GM23248 (cell line): ENCODE measurements at regions not wholly inside any gene's neighbourhood (a gene's known extent, or its start where the extent isn't known, plus 50 kb on each side); places are given as distances from the start of the nearest gene placed in this dataset.

Source experiments
- DNase-seq: peaks from one replicate; pipeline ENCODE4 v3.0.0-alpha.2; 2015
- H2AFZ ChIP-seq: fragments of 200-600 bp; sonication (generic); 2 replicates; pipeline ENCODE4 v1.6.1; 2016; ENCODE audit warnings: antibody characterized with exemption
- H3F3A ChIP-seq: fragments of 200-600 bp; sonication (generic); 2 replicates; pipeline ENCODE4 v1.6.1; 2016; ENCODE audit warnings: mild to moderate bottlenecking, antibody characterized with exemption, mixed run types; ENCODE audit not compliant: insufficient read depth
- H3K27ac ChIP-seq: fragments of 200-600 bp; sonication (generic); 2 replicates; pipeline ENCODE4 v1.5.1; 2016; ENCODE audit warnings: mild to moderate bottlenecking
- H3K27me3 ChIP-seq: fragments of 200-600 bp; sonication (generic); replicated peaks from 2 replicates; pipeline ENCODE4 v1.6.1; 2016; ENCODE audit warnings: mild to moderate bottlenecking; ENCODE audit not compliant: insufficient read depth
- H3K36me3 ChIP-seq: fragments of 200-600 bp; sonication (generic); 2 replicates; pipeline ENCODE4 v1.6.1; 2016; ENCODE audit warnings: low read depth, mild to moderate bottlenecking
- H3K4me1 ChIP-seq: fragments of 200-600 bp; sonication (generic); 2 replicates; pipeline ENCODE4 v1.6.1; 2016; ENCODE audit warnings: mild to moderate bottlenecking; ENCODE audit not compliant: insufficient read depth
- H3K4me2 ChIP-seq: fragments of 200-600 bp; sonication (generic); one replicate; pipeline ENCODE4 v1.6.1; 2016; ENCODE audit warnings: mild to moderate bottlenecking; ENCODE audit not compliant: unreplicated experiment
- H3K4me3 ChIP-seq: fragments of 200-600 bp; sonication (generic); 2 replicates; pipeline ENCODE4 v1.5.1; 2016; ENCODE audit warnings: mild to moderate bottlenecking
- H3K79me2 ChIP-seq: fragments of 200-600 bp; sonication (generic); 2 replicates; pipeline ENCODE4 v1.6.1; 2016; ENCODE audit warnings: mild to moderate bottlenecking; ENCODE audit not compliant: insufficient read depth
- H3K9ac ChIP-seq: fragments of 200-600 bp; sonication (generic); 2 replicates; pipeline ENCODE4 v1.6.1; 2016; ENCODE audit warnings: mild to moderate bottlenecking
- H3K9me2 ChIP-seq: fragments of 200-600 bp; sonication (generic); 2 replicates; pipeline ENCODE4 v1.6.1; 2016; ENCODE audit warnings: mixed run types, mild to moderate bottlenecking, moderate library complexity; ENCODE audit not compliant: insufficient read depth
- H3K9me3 ChIP-seq: fragments of 200-600 bp; sonication (generic); one replicate; pipeline ENCODE4 v1.6.1; 2017; ENCODE audit warnings: low read depth
- H4K20me1 ChIP-seq: fragments of 200-600 bp; sonication (generic); 2 replicates; pipeline ENCODE4 v1.6.0; 2016; ENCODE audit not compliant: insufficient read depth
- EZH2 ChIP-seq: fragments of 200-600 bp; sonication (generic); IDR thresholded peaks from 2 replicates; pipeline ENCODE4 v1.6.1; 2018; ENCODE audit warnings: antibody characterized with exemption, mild to moderate bottlenecking; ENCODE audit not compliant: insufficient read depth, poor library complexity, severe bottlenecking
- EZH2phosphoT487 ChIP-seq: fragments of 200-600 bp; sonication (generic); IDR thresholded peaks from 2 replicates; pipeline ENCODE4 v1.6.1; 2018; ENCODE audit warnings: antibody characterized with exemption, moderate library complexity, mild to moderate bottlenecking, low read depth; ENCODE audit not compliant: insufficient read depth
- WGBS, 2 experiments: methylation state at CpG; one replicate each; pipeline ENCODE4 v1.1.6; 2015 to 2017; ENCODE audit warnings: low lambda C conversion rate in 2 of 2, low coverage in 1 of 2; ENCODE audit errors: missing lambda C conversion rate in 2 of 2; 5-methylcytosine and 5-hydroxymethylcytosine counted together
- in situ Hi-C: fragments of 300-500 bp; cut with MboI; formaldehyde crosslinking; loops from 2 replicates; pipeline ENCODE4 v1.15.0; 2020

- H3K27ac ChIP-seq, result no peak overlapping the region
- no peaks in the 10 kb centered on the region for H3K4me1 ChIP-seq
- no peak for DNase-seq
- in situ Hi-C loops, result no loop called here
- 10 to 19% methylated on average over 7 of the region's 7 CpGs for WGBS, 2 experiments
- no peaks in the 10 kb centered on the region for H3K9me2 ChIP-seq
- no peak overlapping the region for H3K9ac ChIP-seq
- TF ChIP-seq EZH2phosphoT487 (no peak), EZH2 (no peak)
- no peaks in the 10 kb centered on the region for H3K79me2 ChIP-seq
- no peak overlapping the region for H3K4me3 ChIP-seq
- no peak overlapping the region for H3K4me2 ChIP-seq
- H3F3A ChIP-seq, result no peaks in the 10 kb centered on the region
- peaks cover 70% of the 10 kb centered on the region for H3K27me3 ChIP-seq
- no peaks in the 10 kb centered on the region for H3K36me3 ChIP-seq
- H3K9me3 ChIP-seq, result no peaks in the 10 kb centered on the region
- H2AFZ ChIP-seq, result no peak overlapping the region
- H4K20me1 ChIP-seq, result no peaks in the 10 kb centered on the region
Measured at GRCh38 chr20:62553838-62554161, 78.0 kb upstream of the GATA5 start.

GRCh38 chr20:62554214-62554897, 78.6 kb upstream of the GATA5 start:
- H2AFZ ChIP-seq, result no peak overlapping the region
- H3K36me3 ChIP-seq, result no peaks in the 10 kb centered on the region
- H3K27ac ChIP-seq, result no peak overlapping the region
- TF ChIP-seq EZH2 (no peak), EZH2phosphoT487 (no peak)
- H3K79me2 ChIP-seq, result no peaks in the 10 kb centered on the region
- no peaks in the 10 kb centered on the region for H3K9me2 ChIP-seq
- H3K4me2 ChIP-seq, result no peak overlapping the region
- no peaks in the 10 kb centered on the region for H4K20me1 ChIP-seq
- no peaks in the 10 kb centered on the region for H3F3A ChIP-seq
- peaks cover 75% of the 10 kb centered on the region for H3K27me3 ChIP-seq
- H3K4me1 ChIP-seq, result no peaks in the 10 kb centered on the region
- DNase-seq, result no peak
- WGBS, 2 experiments, result 18 to 20% methylated on average over 27 to 35 of the region's 35 CpGs
- H3K4me3 ChIP-seq, result no peak overlapping the region
- in situ Hi-C loops, result no loop called here
- H3K9ac ChIP-seq, result no peak overlapping the region
- no peaks in the 10 kb centered on the region for H3K9me3 ChIP-seq

- Histone ChIP-seq H3K9me2 (no peaks in the 10 kb centered on the region), H3K4me1 (no peaks in the 10 kb centered on the region), H3K9me3 (no peaks in the 10 kb centered on the region), H3K4me3 (no peak overlapping the region), H4K20me1 (no peaks in the 10 kb centered on the region), H3K79me2 (no peaks in the 10 kb centered on the region), H3K4me2 (no peak overlapping the region), H3F3A (no peaks in the 10 kb centered on the region), H3K27ac (no peak overlapping the region), H3K36me3 (no peaks in the 10 kb centered on the region), H2AFZ (no peak overlapping the region), H3K27me3 (peaks cover 82% of the 10 kb centered on the region), H3K9ac (no peak overlapping the region)
- TF ChIP-seq EZH2 (no peak), EZH2phosphoT487 (no peak)
- in situ Hi-C loops, result no loop called here
- no peak for DNase-seq
- 60 to 74% methylated on average over 24 to 27 of the region's 27 CpGs for WGBS, 2 experiments
Measured at GRCh38 chr20:62554898-62555641, 79.3 kb upstream of the GATA5 start.

DNA sequence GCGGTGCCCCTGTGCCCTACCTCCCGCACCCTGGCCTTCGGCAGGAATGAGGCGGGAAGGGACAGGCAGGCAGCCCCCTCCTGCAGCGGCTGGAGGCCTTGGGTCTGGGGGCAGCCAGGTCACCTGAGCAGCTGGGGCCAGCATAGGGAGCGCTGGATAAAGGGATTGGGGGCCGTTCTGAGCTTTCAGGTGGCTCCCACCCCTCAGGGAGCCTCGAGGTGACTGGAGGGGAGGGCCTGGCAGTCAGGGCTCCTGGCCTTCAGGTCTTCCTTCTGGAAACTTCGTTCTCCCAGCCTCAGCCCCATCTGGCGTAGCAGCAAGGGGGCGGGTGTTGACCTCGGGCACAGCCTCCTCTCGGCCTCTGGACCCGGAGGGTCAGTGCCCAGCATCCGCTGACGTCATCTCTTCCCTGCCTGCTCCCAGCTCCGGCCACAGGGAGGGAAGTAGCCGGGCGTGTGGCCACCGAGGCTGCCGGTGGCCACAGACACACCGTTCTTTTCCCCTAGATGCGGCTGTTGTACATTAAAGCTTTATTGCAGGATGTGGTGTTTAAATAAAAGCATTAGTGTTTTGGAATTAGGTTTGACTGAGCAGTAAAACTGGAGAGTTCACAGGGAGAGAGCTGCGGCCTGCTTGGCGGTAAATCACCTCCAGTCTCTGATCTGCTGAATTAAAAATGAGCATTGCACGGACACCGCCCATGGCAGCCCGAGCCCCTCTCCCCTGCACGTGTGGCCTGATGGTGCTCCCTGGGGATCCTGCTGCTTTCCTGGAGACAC, 80.0 kb upstream of the GATA5 start:
- TF ChIP-seq EZH2 (no peak), EZH2phosphoT487 (no peak)
- no peak overlapping the region for H3K9ac ChIP-seq
- H3K4me2 ChIP-seq, result no peak overlapping the region
- in situ Hi-C loops, result no loop called here
- no peaks in the 10 kb centered on the region for H3K9me3 ChIP-seq
- H3K4me1 ChIP-seq, result no peaks in the 10 kb centered on the region
- 26 to 27% methylated on average over 29 of the region's 29 CpGs for WGBS, 2 experiments
- H2AFZ ChIP-seq, result no peak overlapping the region
- H3K79me2 ChIP-seq, result no peaks in the 10 kb centered on the region
- no peaks in the 10 kb centered on the region for H4K20me1 ChIP-seq
- no peaks in the 10 kb centered on the region for H3K9me2 ChIP-seq
- H3F3A ChIP-seq, result no peaks in the 10 kb centered on the region
- DNase-seq, result peak; percentile 28
- no peak overlapping the region for H3K27ac ChIP-seq
- H3K4me3 ChIP-seq, result no peak overlapping the region
- peaks cover 82% of the 10 kb centered on the region for H3K27me3 ChIP-seq
- H3K36me3 ChIP-seq, result no peaks in the 10 kb centered on the region
